Neutrophil (primary cell): ENCODE measurements at regions not wholly inside any gene's neighbourhood (a gene's known extent, or its start where the extent isn't known, plus 50 kb on each side); places are given as distances from the start of the nearest gene placed in this dataset.
"Not testable (repeated sequence)": the region's sequence is repeated elsewhere in the genome, so short reads cannot be mapped to it uniquely, and the experiment has no call there.

Source experiments
- H3K27ac ChIP-seq: fragments of 200-600 bp; sonication (generic); 2 replicates; pipeline ENCODE4 v1.5.1; 2016; ENCODE audit warnings: mild to moderate bottlenecking, moderate library complexity
- H3K27me3 ChIP-seq: fragments of 200-600 bp; sonication (generic); 2 replicates; pipeline ENCODE4 v1.6.0; 2016; ENCODE audit warnings: mild to moderate bottlenecking
- H3K36me3 ChIP-seq: fragments of 200-600 bp; sonication (generic); 2 replicates; pipeline ENCODE4 v1.5.1; 2017
- H3K4me1 ChIP-seq, 2 experiments: fragments of 200-600 bp in 1 of 2; sonication (generic) in 1 of 2; 1 replicate in 1 of 2; 2 replicates in 1 of 2; pipeline versions ENCODE4 v1.5.1 to v1.6.1; 2013 to 2016; ENCODE audit warnings: low read depth in 1 of 2, low read length in 1 of 2, mild to moderate bottlenecking in 1 of 2, moderate library complexity in 1 of 2; ENCODE audit not compliant: control insufficient read depth in 1 of 2, insufficient read depth in 1 of 2
- H3K4me3 ChIP-seq, 2 experiments: fragments of 200-600 bp in 1 of 2; sonication (generic) in 1 of 2; 1 replicate in 1 of 2; 2 replicates in 1 of 2; pipeline ENCODE4 v1.5.1; 2013 to 2016; ENCODE audit warnings: low read depth in 1 of 2, low read length in 1 of 2, mild to moderate bottlenecking in 1 of 2, moderate library complexity in 1 of 2
- H3K9me3 ChIP-seq: fragments of 200-600 bp; sonication (generic); 2 replicates; pipeline ENCODE4 v1.5.1; 2016
- CTCF ChIP-seq: fragments of 200-600 bp; sonication (generic); IDR thresholded peaks from 2 replicates; pipeline ENCODE4 v1.5.1; 2016; ENCODE audit warnings: antibody characterized with exemption

GRCh38 chr9:107832871-107833270 is 343.3 kb upstream of the KLF4 start:
- H3K36me3 ChIP-seq = no peaks in the 10 kb centered on the region
- H3K27ac ChIP-seq = no peak overlapping the region
- peaks cover 6% of the 10 kb centered on the region for H3K27me3 ChIP-seq
- no peaks in the 10 kb centered on the region for H3K9me3 ChIP-seq
- H3K4me1 ChIP-seq = no peaks in the 10 kb centered on the region
- no peak overlapping the region for H3K4me3 ChIP-seq
- no peak for TF ChIP-seq CTCF

GRCh38 chr9:107830479-107830878 is 340.9 kb upstream of the KLF4 start:
- Histone ChIP-seq H3K4me3 (no peak overlapping the region), H3K4me1 (no peaks in the 10 kb centered on the region), H3K9me3 (no peaks in the 10 kb centered on the region), H3K27me3 (no peaks in the 10 kb centered on the region), H3K36me3 (no peaks in the 10 kb centered on the region), H3K27ac (no peak overlapping the region)
- no peak for TF ChIP-seq CTCF

- Histone ChIP-seq H3K4me1 (no peaks in the 10 kb centered on the region), H3K36me3 (no peaks in the 10 kb centered on the region), H3K27ac (no peak overlapping the region), H3K4me3 (no peak overlapping the region), H3K9me3 (no peaks in the 10 kb centered on the region), H3K27me3 (no peaks in the 10 kb centered on the region)
- TF ChIP-seq CTCF = no peak
Observed at GRCh38 chr9:107827884-107828283, 338.3 kb upstream of the KLF4 start.

- Histone ChIP-seq H3K27me3 (no peaks in the 10 kb centered on the region), H3K9me3 (no peaks in the 10 kb centered on the region), H3K4me3 (no peak overlapping the region), H3K27ac (no peak overlapping the region), H3K36me3 (no peaks in the 10 kb centered on the region), H3K4me1 (no peaks in the 10 kb centered on the region)
- no peak for TF ChIP-seq CTCF
Observed at GRCh38 chr9:107827304-107827703, 337.7 kb upstream of the KLF4 start.

GRCh38 chr9:107826688-107826983 is 337.1 kb upstream of the KLF4 start:
- not testable (repeated sequence) for H3K36me3 ChIP-seq, H3K27me3 ChIP-seq, H3K4me3 ChIP-seq, H3K4me1 ChIP-seq, H3K9me3 ChIP-seq, H3K27ac ChIP-seq

GRCh38 chr9:107824556-107824955 is 335.0 kb upstream of the KLF4 start:
- no peak for TF ChIP-seq CTCF
- Histone ChIP-seq H3K9me3 (no peaks in the 10 kb centered on the region), H3K36me3 (no peaks in the 10 kb centered on the region), H3K27ac (no peak overlapping the region), H3K4me1 (no peaks in the 10 kb centered on the region), H3K27me3 (no peaks in the 10 kb centered on the region), H3K4me3 (no peak overlapping the region)
